HFFc6 (cell line): ENCODE measurements at regions not wholly inside any gene's neighbourhood (a gene's known extent, or its start where the extent isn't known, plus 50 kb on each side); places are given as distances from the start of the nearest gene placed in this dataset.

Source experiments
- DNase-seq: peaks from one replicate; pipeline ENCODE4 v3.0.0-alpha.2; 2018
- H3K27ac Mint-ChIP-seq: 2 replicates; pipeline ENCODE4 v1.8.0; 2020; ENCODE audit warnings: mild to moderate bottlenecking, mixed read lengths
- H3K27me3 Mint-ChIP-seq: 2 replicates; pipeline ENCODE4 v1.8.0; 2021; ENCODE audit warnings: mild to moderate bottlenecking, moderate library complexity, mixed read lengths; ENCODE audit not compliant: insufficient read depth
- H3K36me3 Mint-ChIP-seq: 2 replicates; pipeline ENCODE4 v1.8.0; 2021; ENCODE audit warnings: low read depth, mixed read lengths
- H3K4me1 Mint-ChIP-seq: 2 replicates; pipeline ENCODE4 v1.8.0; 2020; ENCODE audit warnings: low read depth, mixed read lengths
- H3K4me3 Mint-ChIP-seq: 2 replicates; pipeline ENCODE4 v1.8.0; 2020; ENCODE audit warnings: mild to moderate bottlenecking, moderate library complexity, mixed read lengths
- H3K9me3 Mint-ChIP-seq: 2 replicates; pipeline ENCODE4 v1.8.0; 2020; ENCODE audit warnings: mild to moderate bottlenecking, mixed read lengths
- TF ChIP-seq, protein P1 (sequence below): fragments of 200-600 bp; sonication (generic); IDR thresholded peaks from 2 replicates; pipeline ENCODE4 v1.5.0; 2021; ENCODE audit warnings: antibody characterized with exemption, mild to moderate bottlenecking

DNA sequence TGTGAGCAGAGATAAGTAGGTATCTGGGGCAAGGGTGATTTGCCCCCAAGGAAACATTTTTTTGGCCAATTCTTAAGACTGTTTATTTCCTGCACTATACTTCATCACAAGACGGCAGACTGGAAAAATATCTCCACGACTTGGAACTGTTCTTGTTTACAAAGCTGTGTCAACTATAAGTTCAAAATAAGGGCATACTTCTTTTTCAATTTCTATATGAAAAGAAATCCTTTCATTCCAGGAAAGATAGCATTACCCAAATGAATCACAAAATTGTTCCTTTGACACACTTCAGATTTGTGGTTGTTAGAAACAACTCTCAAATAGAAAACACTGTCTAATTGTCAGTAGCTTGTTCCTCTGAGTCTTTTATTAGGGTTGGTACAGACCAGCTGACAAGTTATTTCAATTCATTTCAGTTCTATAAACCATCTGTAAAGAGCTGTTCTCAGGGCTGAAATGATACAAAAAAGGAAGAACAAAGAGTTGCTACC is 212.9 kb upstream of the PRDM1 start:
- H3K4me1 Mint-ChIP-seq, result no peaks in the 10 kb centered on the region; the same call in 1 of the 2 replicates

GRCh38 chr6:105872249-105872648 is 213.9 kb upstream of the PRDM1 start:
- no peaks in the 10 kb centered on the region for H3K9me3 Mint-ChIP-seq
- TF ChIP-seq, protein P1, sequence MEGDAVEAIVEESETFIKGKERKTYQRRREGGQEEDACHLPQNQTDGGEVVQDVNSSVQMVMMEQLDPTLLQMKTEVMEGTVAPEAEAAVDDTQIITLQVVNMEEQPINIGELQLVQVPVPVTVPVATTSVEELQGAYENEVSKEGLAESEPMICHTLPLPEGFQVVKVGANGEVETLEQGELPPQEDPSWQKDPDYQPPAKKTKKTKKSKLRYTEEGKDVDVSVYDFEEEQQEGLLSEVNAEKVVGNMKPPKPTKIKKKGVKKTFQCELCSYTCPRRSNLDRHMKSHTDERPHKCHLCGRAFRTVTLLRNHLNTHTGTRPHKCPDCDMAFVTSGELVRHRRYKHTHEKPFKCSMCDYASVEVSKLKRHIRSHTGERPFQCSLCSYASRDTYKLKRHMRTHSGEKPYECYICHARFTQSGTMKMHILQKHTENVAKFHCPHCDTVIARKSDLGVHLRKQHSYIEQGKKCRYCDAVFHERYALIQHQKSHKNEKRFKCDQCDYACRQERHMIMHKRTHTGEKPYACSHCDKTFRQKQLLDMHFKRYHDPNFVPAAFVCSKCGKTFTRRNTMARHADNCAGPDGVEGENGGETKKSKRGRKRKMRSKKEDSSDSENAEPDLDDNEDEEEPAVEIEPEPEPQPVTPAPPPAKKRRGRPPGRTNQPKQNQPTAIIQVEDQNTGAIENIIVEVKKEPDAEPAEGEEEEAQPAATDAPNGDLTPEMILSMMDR, result no peak
- no peak overlapping the region for H3K27ac Mint-ChIP-seq
- peaks cover 1% of the 10 kb centered on the region for H3K27me3 Mint-ChIP-seq
- DNase-seq, result no peak
- H3K36me3 Mint-ChIP-seq, result no peaks in the 10 kb centered on the region
- no peak overlapping the region for H3K4me3 Mint-ChIP-seq
- no peaks in the 10 kb centered on the region; the same call in 1 of the 2 replicates for H3K4me1 Mint-ChIP-seq

More for the DNA sequence above, 212.9 kb upstream of the PRDM1 start:
- Mint-ChIP-seq H3K4me3 (no peak overlapping the region), H3K9me3 (no peaks in the 10 kb centered on the region), H3K36me3 (no peaks in the 10 kb centered on the region), H3K27ac (no peak overlapping the region), H3K27me3 (peaks cover 1% of the 10 kb centered on the region)
- TF ChIP-seq, protein P1, result no peak
- DNase-seq, result no peak

- Mint-ChIP-seq H3K9me3 (no peaks in the 10 kb centered on the region), H3K4me1 (no peaks in the 10 kb centered on the region; the same call in 1 of the 2 replicates), H3K4me3 (no peak overlapping the region), H3K27ac (no peak overlapping the region), H3K27me3 (peaks cover 1% of the 10 kb centered on the region), H3K36me3 (no peaks in the 10 kb centered on the region)
- DNase-seq, result no peak
- TF ChIP-seq, protein P1, result no peak
Observed at GRCh38 chr6:105871542-105871941, 214.6 kb upstream of the PRDM1 start.

DNA sequence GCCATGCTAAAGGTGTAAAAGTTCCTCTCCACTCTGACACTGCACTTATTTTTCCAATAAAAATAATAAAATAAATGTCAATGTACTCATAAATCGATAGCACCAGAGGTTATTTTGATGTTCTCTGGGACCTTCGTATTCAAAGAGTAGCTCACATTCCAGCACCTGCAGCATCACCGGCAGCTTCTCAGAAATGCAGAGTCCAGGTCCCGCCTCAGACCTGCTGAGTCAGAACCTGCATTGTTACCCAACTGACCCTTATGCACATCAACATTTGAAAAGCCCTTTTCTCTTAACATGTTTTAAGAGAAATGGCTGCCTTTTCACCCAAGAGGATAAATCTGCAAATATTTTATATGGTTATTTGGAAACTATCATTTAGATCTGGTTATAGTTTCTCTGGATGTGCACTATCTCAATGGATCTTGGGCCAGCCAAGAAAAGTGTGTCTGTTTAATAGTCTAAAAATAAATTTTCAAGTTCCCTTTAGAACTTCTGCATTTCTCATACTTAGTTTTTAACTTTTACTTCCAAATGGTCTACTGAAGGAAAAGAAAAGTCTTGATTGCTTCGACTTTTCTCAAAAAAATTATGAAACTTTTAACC is 216.2 kb upstream of the PRDM1 start:
- Mint-ChIP-seq H3K9me3 (no peaks in the 10 kb centered on the region), H3K27ac (no peak overlapping the region), H3K27me3 (peaks cover 4% of the 10 kb centered on the region), H3K4me1 (no peaks in the 10 kb centered on the region; the same call in 1 of the 2 replicates), H3K36me3 (no peaks in the 10 kb centered on the region), H3K4me3 (no peak overlapping the region)
- DNase-seq, result no peak
- TF ChIP-seq, protein P1, result no peak

GRCh38 chr6:105868823-105869460 is 217.2 kb upstream of the PRDM1 start:
- DNase-seq, result no peak
- Mint-ChIP-seq H3K36me3 (no peaks in the 10 kb centered on the region), H3K27me3 (peaks cover 3% of the 10 kb centered on the region), H3K9me3 (no peaks in the 10 kb centered on the region), H3K4me3 (no peak overlapping the region), H3K27ac (no peak overlapping the region), H3K4me1 (no peaks in the 10 kb centered on the region; the same call in 1 of the 2 replicates)
- TF ChIP-seq, protein P1, result no peak
